ENCODE measurements at regions not wholly inside any gene's neighbourhood (a gene's known extent, or its start where the extent isn't known, plus 50 kb on each side); places are given as distances from the start of the nearest gene placed in this dataset.

DNA sequence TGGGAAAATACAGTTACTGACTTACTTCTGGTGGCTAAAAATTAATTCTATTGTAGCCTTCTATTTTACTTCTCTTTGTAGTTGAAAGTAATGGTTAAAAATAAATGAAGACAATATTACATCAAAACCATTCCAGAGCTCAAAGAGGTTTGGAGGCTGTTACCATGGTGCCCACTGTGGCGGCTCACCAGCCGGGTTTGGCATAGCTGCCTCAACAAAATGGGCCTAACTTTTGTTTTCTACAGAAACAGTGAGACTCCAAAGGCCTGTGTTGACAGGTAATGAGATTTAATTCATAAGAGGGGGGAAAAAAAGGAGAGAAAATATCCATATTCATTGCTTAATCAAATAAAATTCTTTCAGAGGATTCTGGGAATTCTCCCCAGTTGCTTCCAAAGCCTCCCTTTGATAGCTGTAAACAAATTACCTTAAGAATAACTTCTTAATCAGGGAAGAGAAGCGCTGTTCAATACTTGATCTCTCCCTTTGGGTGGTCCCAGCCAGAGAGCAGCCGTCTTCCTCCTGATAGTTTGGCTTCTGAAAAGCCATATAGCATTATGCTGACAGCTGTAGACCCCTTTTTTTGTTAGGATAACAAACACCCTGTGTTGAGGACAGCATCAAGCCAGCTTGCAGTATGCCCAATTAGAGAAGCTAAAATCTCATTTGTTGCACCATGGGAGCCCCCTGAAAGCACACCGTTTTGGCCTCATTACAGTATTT lies 266.8 kb downstream of the NEDD1 start:
- H3K4me1 ChIP-seq (ENCODE audit: insufficient read depth) = no peaks in the 10 kb centered on the region
- WGBS = 44% methylated on average over 5 of the region's 5 CpGs
- no peak overlapping the region for H3K27ac ChIP-seq (ENCODE audit: low read depth)
- no peak overlapping the region for H3K4me3 ChIP-seq (ENCODE audit: low read depth, low read length)
- DNase-seq (ENCODE audit: extremely low spot score) = no peak
- no peaks in the 10 kb centered on the region for H3K36me3 ChIP-seq (ENCODE audit: insufficient read depth)

- Histone ChIP-seq H3K4me3 (ENCODE audit: low read depth, low read length) (no peak overlapping the region), H3K27ac (ENCODE audit: low read depth) (no peak overlapping the region), H3K36me3 (ENCODE audit: insufficient read depth) (no peaks in the 10 kb centered on the region), H3K4me1 (ENCODE audit: insufficient read depth) (no peaks in the 10 kb centered on the region)
- DNase-seq (ENCODE audit: extremely low spot score) = no peak
- 85% methylated on average over 4 of the region's 4 CpGs for WGBS
Observed at GRCh38 chr12:97177481-97177880, 270.4 kb downstream of the NEDD1 start.

GRCh38 chr12:97181571-97182265 lies 274.7 kb downstream of the NEDD1 start:
- DNase-seq (ENCODE audit: extremely low spot score) = no peak
- no peak overlapping the region for H3K27ac ChIP-seq (ENCODE audit: low read depth)
- WGBS = 80% methylated on average over 10 of the region's 10 CpGs
- no peaks in the 10 kb centered on the region for H3K4me1 ChIP-seq (ENCODE audit: insufficient read depth)
- no peaks in the 10 kb centered on the region for H3K36me3 ChIP-seq (ENCODE audit: insufficient read depth)
- H3K4me3 ChIP-seq (ENCODE audit: low read depth, low read length) = no peak overlapping the region

GRCh38 chr12:97182769-97183168 lies 275.7 kb downstream of the NEDD1 start:
- 17% methylated on average over 4 of the region's 4 CpGs for WGBS
- H3K27ac ChIP-seq (ENCODE audit: low read depth) = no peak overlapping the region

DNA sequence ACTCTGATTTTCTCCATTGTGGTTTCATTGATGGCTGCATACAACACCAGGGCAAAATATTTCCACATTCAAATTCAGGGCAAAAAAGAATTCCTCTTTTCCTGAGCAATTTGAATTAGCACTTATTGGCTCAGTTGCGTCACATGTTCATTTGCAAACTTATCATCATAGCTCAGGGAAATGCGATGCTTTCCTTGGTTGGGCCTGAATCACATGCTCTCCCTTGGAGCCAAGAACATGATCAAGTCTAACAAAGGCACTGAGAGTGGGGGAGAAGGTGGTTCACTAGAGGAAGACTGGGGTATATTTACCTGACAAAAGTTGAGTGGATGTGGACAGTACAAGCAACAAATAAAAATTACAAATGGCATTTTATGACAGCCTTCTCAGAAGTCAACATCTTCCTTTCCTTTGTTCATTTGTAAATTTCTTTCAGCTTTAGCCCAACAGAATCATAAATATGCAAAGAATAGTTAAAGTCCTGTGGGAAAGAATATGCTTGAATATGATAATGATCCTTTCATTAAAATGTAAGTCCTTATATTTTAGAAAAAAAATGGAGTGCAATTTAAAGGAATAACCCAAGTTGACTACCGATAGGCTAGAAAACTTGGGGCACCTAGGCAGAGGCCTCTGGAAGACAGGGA lies 277.2 kb downstream of the NEDD1 start:
- Histone ChIP-seq H3K36me3 (ENCODE audit: insufficient read depth) (no peaks in the 10 kb centered on the region), H3K27ac (ENCODE audit: low read depth) (no peak overlapping the region), H3K4me3 (ENCODE audit: low read depth, low read length) (no peak overlapping the region), H3K4me1 (ENCODE audit: insufficient read depth) (no peaks in the 10 kb centered on the region)
- WGBS = 96% methylated on average over 3 of the region's 3 CpGs
- DNase-seq (ENCODE audit: extremely low spot score) = no peak

More at GRCh38 chr12:97182769-97183168, 275.7 kb downstream of the NEDD1 start:
- H3K4me3 ChIP-seq (ENCODE audit: low read depth, low read length) = no peak overlapping the region
- no peaks in the 10 kb centered on the region for H3K4me1 ChIP-seq (ENCODE audit: insufficient read depth)
- DNase-seq (ENCODE audit: extremely low spot score) = no peak
- H3K36me3 ChIP-seq (ENCODE audit: insufficient read depth) = no peaks in the 10 kb centered on the region

DNA sequence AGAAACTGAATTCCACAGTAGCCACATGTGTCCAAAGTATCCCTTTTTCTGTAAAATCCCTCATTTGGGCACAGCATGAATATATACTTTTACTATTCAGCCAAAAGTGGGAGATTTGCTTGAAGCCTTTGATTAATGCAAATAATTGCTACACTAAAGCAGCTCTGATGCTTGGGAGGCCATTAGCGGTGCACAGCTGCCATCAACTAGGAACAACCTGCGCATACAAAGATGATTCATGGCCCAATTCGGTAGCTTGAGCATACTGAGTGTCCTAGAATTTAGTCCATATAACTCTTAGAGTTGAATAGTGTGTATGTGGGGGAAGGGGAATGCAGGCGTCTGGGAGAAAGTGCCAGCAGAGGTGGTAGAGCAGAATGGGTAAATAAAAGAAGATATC lies 277.0 kb upstream of the RMST start:
- no peaks in the 10 kb centered on the region for H3K36me3 ChIP-seq (ENCODE audit: insufficient read depth)
- no peak for DNase-seq (ENCODE audit: extremely low spot score)
- H3K4me1 ChIP-seq (ENCODE audit: insufficient read depth) = no peaks in the 10 kb centered on the region
- no peak overlapping the region for H3K4me3 ChIP-seq (ENCODE audit: low read depth, low read length)
- 82% methylated on average over 4 of the region's 4 CpGs for WGBS
- no peak overlapping the region for H3K27ac ChIP-seq (ENCODE audit: low read depth)

- 68% methylated on average over 4 of the region's 4 CpGs for WGBS
- no peak overlapping the region for H3K4me3 ChIP-seq (ENCODE audit: low read depth, low read length)
Observed at GRCh38 chr12:97194546-97194945, 268.1 kb upstream of the RMST start.

DNA sequence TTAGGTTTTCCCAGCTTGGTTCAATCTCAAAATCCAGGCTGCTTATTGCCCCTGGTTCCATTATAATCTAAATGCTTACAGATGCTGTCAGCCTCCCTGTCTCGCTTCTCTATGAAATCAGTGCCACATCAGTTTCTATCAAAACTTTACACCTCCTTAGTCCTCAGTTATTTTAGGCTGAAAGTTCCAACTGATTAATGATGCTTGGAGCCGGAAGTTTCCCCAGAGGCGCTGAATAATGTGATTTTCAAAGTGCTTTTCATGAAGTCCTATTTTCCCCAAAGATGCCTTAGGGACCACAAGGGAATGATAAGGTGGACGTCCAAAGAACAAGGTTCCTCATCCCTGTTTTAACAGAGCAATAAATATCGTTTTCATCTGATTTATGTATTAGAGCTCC lies 262.4 kb upstream of the RMST start:
- DNase-seq (ENCODE audit: extremely low spot score) = no peak
- 46% methylated on average over 5 of the region's 5 CpGs for WGBS

More at GRCh38 chr12:97194546-97194945, 268.1 kb upstream of the RMST start:
- no peak overlapping the region for H3K27ac ChIP-seq (ENCODE audit: low read depth)
- H3K4me1 ChIP-seq (ENCODE audit: insufficient read depth) = peaks cover 3% of the 10 kb centered on the region
- no peak for DNase-seq (ENCODE audit: extremely low spot score)
- no peaks in the 10 kb centered on the region for H3K36me3 ChIP-seq (ENCODE audit: insufficient read depth)

DNA sequence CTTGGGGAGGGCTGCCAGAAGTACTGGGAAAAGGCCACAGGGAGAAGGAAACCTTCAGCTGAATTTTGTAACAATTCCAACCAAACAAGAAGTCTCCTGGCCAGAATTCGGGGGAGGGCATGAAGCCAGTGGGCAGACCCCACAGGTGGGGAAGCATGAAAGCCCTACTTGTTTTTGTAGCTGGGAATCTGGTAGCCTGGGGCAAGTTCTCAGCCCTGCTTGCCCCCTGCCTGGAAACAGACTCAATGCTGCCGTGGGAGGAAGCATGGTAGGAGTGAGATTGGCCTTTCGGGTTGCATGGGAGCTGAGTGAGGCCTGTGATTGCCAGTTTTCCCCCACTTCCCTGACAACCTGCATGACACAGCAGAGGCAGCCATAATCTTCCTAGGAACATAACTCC lies 259.2 kb upstream of the RMST start:
- Histone ChIP-seq H3K36me3 (ENCODE audit: insufficient read depth) (no peaks in the 10 kb centered on the region), H3K4me3 (ENCODE audit: low read depth, low read length) (no peak overlapping the region), H3K4me1 (ENCODE audit: insufficient read depth) (peaks cover 1% of the 10 kb centered on the region), H3K27ac (ENCODE audit: low read depth) (no peak overlapping the region)
- WGBS = 80% methylated on average over 3 of the region's 3 CpGs
- DNase-seq (ENCODE audit: extremely low spot score) = no peak

More for the DNA sequence above, 262.4 kb upstream of the RMST start:
- H3K4me3 ChIP-seq (ENCODE audit: low read depth, low read length) = no peak overlapping the region
- H3K36me3 ChIP-seq (ENCODE audit: insufficient read depth) = no peaks in the 10 kb centered on the region
- H3K27ac ChIP-seq (ENCODE audit: low read depth) = no peak overlapping the region
- H3K4me1 ChIP-seq (ENCODE audit: insufficient read depth) = peaks cover 3% of the 10 kb centered on the region

DNA sequence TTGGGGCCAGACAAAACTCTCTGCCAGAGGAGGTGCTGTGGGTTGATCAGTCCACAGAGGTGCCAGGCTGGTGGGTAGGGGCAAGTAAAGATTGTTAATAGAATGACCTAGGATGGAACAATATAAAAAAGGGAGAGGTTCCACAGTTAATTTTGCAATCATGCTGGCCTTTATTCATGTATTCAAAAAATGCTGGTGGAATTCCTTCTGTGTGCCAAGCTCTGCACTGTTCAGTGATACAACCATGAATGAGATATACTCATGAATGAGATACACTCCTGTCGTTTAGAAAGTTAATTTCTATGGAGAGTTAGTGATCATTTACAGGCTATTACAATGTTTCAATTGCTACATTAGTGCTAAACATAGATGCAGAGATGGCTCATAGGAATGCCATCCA lies 252.6 kb upstream of the RMST start:
- DNase-seq (ENCODE audit: extremely low spot score) = no peak
- Histone ChIP-seq H3K27ac (ENCODE audit: low read depth) (no peak overlapping the region), H3K36me3 (ENCODE audit: insufficient read depth) (no peaks in the 10 kb centered on the region), H3K4me1 (ENCODE audit: insufficient read depth) (no peaks in the 10 kb centered on the region), H3K4me3 (ENCODE audit: low read depth, low read length) (no peak overlapping the region)
- WGBS = 64% methylated on average over 1 of the region's 1 CpG

- 59% methylated on average over 1 of the region's 1 CpG for WGBS
- Histone ChIP-seq H3K4me1 (ENCODE audit: insufficient read depth) (no peaks in the 10 kb centered on the region), H3K27ac (ENCODE audit: low read depth) (no peak overlapping the region), H3K4me3 (ENCODE audit: low read depth, low read length) (no peak overlapping the region), H3K36me3 (ENCODE audit: insufficient read depth) (no peaks in the 10 kb centered on the region)
- no peak for DNase-seq (ENCODE audit: extremely low spot score)
Observed at GRCh38 chr12:97211416-97211930, 251.1 kb upstream of the RMST start.

DNA sequence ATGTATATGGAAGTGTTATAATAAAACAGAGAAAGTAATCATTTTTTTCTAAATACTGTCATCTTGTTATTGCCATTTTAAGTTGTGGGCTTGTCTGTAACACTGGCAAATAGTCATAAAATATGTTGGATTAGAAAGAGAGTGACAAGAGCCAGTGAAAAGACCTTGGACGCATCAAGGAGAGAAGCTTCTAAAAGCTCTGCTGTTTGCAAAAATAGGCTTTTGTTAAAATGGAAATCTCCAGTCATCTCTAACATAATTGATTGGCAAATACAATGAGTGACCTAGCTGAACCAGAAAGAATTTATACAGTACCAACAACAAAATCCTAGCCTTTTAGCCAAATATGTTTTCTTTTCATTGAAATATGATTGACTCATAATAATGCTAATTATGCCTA lies 245.8 kb upstream of the RMST start:
- WGBS = 71% methylated on average over 1 of the region's 1 CpG
- H3K4me3 ChIP-seq (ENCODE audit: low read depth, low read length) = no peak overlapping the region
- DNase-seq (ENCODE audit: extremely low spot score) = no peak
- no peak overlapping the region for H3K27ac ChIP-seq (ENCODE audit: low read depth)
- no peaks in the 10 kb centered on the region for H3K4me1 ChIP-seq (ENCODE audit: insufficient read depth)
- no peaks in the 10 kb centered on the region for H3K36me3 ChIP-seq (ENCODE audit: insufficient read depth)

DNA sequence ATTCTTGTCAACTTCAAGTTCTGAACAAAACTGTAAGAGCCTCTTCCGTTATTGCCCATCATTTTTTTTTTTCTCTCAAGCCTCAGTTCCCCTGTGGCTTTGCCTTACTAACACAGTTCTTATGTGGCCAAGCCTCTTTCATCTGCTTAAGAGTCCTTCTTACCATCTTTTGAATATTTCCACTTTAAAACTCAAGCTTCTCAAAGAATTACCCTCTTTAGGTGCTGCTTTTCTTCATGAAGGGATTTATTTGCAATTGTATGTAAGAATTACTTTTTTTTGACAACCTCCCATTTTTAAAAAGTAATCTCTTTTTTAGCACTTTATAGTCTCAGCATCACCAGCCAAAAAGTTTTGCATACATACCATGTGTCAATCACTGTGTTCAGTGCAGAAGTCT lies 240.2 kb upstream of the RMST start:
- Histone ChIP-seq H3K4me1 (ENCODE audit: insufficient read depth) (no peaks in the 10 kb centered on the region), H3K4me3 (ENCODE audit: low read depth, low read length) (no peak overlapping the region), H3K36me3 (ENCODE audit: insufficient read depth) (no peaks in the 10 kb centered on the region), H3K27ac (ENCODE audit: low read depth) (no peak overlapping the region)
- no peak for DNase-seq (ENCODE audit: extremely low spot score)
- 78% methylated on average over 1 of the region's 1 CpG for WGBS

- no peaks in the 10 kb centered on the region for H3K36me3 ChIP-seq (ENCODE audit: insufficient read depth)
- no peaks in the 10 kb centered on the region for H3K4me1 ChIP-seq (ENCODE audit: insufficient read depth)
- no peak overlapping the region for H3K4me3 ChIP-seq (ENCODE audit: low read depth, low read length)
- DNase-seq (ENCODE audit: extremely low spot score) = no peak
- 78% methylated on average over 1 of the region's 1 CpG for WGBS
- no peak overlapping the region for H3K27ac ChIP-seq (ENCODE audit: low read depth)
Observed at GRCh38 chr12:97223419-97223818, 239.2 kb upstream of the RMST start.
